ENCODE measurements at regions not wholly inside any gene's neighbourhood (a gene's known extent, or its start where the extent isn't known, plus 50 kb on each side); places are given as distances from the start of the nearest gene placed in this dataset.

- TF ChIP-seq CTCF (IDR thresholded peaks at IDR 0.05): no peak
- no peak for TF ChIP-seq EP300 (IDR thresholded peaks at IDR 0.05)
- no peak for TF ChIP-seq POLR2A (IDR thresholded peaks at IDR 0.05)
These were observed 425.8 kb upstream of the CELF2 start for GRCh38 chr10:10591715-10592341.
